Renal cortex interstitium (tissue), 11 donors: ENCODE measurements at regions not wholly inside any gene's neighbourhood (a gene's known extent, or its start where the extent isn't known, plus 50 kb on each side); places are given as distances from the start of the nearest gene placed in this dataset.

Experiments
- DNase-seq, 11 donors: peaks; one replicate each; pipeline ENCODE4 v3.0.0-alpha.2; 2013; ENCODE audit warnings: low read depth in 9 of 11, low spot score in 4 of 11; ENCODE audit errors: extremely low read depth in 1 of 11

GRCh38 chr7:1317646-1318045 is 85.0 kb downstream of the UNCX start:
- DNase-seq, result no peak

DNA sequence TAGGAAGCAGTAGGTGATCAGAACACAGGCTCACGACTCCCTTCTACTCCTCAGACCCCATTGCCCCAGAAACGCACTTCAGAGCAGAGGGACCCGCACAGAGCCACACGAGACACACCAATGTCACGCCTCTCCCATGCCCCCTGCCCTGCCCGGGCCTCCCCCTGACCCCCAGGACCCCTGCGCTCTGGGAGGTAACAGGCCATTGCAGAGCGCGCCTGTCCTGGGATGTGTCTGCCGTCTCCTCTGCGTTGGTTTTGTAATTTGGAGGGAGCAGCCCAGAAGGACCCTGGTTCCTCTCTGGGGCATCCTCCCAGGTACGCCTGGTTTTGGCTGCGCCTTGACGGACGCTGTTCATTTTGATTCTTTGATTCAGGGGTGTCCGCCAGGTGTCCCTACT is 85.4 kb downstream of the UNCX start:
- DNase-seq, result no peak

- no peak for DNase-seq
These were observed 86.0 kb downstream of the UNCX start for GRCh38 chr7:1318661-1319060.

DNA sequence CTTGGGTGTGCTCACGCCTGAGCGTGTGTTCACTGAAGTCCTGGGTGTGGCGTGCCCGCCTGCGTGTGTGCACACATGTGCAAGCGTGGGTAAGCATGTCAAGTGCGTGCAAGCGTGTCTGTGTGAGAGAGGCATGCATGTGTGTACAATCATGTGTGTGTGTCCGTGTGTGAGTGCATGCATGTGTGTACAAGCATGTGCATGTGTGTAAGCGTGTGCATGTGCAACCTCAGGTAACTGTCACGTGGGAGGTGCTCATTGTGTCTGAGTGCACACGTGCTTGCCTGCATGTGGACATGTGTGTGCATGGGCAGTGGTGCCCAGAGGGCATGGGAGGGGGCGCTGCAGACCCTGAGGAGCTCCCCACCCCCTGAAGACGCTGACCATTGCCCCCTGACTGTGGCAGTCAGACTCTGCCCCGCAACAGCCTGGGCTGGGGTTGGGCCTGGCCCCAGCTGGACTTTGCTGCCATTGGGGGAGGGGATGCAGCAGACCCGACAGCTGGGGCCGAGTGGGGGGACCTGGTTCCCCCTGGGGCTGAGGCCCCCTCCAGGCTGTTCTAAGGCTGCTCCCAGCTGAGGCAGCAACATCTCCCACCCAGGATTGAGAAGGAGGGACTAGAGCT is 88.1 kb downstream of the UNCX start:
- no peak for DNase-seq

DNA sequence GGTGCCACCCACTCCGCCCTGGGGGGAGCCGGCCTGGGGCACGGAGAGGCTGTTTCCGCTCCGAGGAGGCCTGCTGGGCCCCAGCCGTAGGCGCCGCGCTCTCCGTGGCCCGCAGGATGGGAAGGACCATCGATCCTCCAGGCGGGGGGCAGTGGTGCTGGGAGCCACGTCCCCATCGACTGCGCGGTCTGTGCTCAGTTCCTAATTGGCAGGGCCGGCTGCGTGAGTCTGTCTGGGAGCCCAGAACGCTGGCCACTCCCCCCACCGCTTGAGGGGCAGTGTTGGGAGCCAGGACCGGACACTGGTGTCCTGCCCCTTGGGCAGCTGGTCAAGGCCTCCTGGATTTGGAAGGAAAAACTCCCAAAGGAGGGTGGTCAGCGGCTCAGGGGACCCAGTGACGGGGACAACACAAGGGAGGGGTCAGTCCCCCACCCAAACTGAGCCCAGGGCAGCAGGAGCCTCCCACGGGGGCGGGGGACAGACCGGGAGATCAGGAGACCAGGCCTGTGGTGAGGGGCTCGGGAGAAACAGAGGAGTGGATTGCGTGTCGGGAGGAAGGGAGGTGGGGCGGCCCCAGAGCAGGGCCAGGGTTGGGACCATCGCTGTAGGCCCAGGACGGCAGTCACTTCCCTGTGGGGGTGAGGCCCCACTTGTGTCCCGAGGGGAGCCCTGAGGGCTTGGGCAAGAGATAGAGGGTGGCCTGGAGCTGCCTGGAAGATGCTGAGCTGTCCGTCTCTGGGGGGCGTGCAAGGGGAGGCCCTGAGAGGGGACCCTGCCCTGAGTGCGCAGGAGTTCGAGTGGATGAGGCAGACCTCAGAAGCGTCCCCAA is 89.0 kb downstream of the UNCX start:
- no peak for DNase-seq

DNA sequence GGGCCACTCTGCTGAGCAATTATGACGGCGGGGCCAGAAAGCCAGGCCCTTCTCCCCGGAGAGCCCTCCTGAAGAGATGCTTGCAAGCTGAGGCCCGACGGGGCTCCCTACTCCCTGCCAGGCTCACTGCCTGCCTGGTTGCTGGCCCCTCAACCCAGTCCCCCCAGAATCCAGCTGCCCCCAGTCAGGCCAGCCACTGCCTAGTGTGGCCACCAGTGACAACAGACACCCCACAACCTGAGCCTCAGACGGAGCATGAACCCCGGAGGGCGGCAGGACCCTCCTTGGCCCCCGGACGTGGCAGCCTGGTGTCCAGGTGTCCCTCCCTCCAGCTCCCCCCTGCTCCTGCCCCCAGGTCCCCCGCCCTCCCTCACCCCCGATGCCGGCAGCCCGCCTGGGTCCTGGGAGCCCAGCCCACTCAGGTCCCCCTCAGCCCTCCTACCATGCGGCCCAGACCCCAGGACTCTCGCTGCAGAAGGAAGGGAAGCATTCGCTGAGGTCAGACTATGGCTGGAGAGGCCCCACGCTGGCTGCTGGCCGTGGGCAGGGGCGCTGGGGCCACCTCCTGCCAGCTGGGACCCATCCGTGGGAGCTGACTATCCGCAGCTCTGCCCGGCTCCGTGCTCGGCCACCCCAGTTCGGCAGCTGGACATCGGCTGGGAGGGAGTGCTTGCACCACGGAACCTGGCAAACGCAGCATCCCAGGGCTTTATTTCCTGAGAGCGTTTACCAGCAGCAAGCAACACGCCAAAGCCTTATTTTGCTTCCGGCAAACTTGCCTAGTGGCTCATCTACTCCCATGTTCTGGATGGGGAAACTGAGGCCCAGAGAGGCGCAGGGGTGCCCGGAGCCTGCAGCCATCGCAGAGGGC is 89.8 kb downstream of the UNCX start:
- DNase-seq, result no peak

- peak in 3 of 11 donors; percentile 45 to 56 (median 46) for DNase-seq
These were observed 90.7 kb downstream of the UNCX start for GRCh38 chr7:1323178-1324027.

DNA sequence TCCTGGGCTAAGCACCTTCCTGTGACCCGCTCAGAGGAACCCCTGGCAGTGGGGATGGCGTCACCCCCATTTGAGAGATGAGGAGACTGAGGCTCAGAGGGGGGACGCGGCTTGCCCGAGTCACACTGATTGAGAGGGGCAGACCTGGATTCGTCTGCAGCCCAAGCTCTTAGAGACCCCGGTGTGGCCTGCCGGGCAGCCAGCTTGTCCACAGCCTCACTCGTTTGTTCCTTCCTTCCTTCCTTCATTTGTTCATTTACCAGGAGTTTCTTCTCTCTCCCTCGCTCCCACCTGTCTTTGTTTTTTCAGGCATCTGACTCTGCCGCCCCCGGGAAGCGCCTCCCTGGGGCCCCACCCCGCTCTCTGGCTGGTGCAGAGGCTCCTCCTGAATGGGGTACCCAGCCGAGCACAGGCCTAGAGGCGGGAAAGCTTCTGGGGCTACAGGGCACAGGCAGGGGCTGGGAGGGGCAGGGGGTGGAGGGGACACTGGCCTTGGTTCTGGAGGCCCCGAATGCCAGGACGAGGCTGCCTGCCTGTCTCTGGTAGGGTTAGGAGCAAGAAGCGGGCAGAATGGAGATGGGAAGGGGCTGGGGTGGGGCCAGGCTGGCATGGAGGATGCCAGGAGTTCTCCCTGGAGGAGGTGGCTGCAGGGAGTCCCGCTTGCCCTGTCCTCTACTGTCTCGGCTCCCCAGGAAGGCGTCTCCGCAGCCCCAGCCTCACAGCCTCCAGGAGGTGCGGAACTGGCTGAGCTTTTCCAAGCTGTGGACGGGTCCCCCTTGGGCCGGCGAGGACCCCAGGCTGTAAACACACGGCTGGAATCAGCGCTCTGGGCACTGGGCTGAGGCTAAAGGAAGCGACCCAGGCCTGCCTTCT is 91.6 kb downstream of the UNCX start:
- DNase-seq, result no peak

GRCh38 chr7:1325246-1325645 is 92.6 kb downstream of the UNCX start:
- no peak for DNase-seq

DNA sequence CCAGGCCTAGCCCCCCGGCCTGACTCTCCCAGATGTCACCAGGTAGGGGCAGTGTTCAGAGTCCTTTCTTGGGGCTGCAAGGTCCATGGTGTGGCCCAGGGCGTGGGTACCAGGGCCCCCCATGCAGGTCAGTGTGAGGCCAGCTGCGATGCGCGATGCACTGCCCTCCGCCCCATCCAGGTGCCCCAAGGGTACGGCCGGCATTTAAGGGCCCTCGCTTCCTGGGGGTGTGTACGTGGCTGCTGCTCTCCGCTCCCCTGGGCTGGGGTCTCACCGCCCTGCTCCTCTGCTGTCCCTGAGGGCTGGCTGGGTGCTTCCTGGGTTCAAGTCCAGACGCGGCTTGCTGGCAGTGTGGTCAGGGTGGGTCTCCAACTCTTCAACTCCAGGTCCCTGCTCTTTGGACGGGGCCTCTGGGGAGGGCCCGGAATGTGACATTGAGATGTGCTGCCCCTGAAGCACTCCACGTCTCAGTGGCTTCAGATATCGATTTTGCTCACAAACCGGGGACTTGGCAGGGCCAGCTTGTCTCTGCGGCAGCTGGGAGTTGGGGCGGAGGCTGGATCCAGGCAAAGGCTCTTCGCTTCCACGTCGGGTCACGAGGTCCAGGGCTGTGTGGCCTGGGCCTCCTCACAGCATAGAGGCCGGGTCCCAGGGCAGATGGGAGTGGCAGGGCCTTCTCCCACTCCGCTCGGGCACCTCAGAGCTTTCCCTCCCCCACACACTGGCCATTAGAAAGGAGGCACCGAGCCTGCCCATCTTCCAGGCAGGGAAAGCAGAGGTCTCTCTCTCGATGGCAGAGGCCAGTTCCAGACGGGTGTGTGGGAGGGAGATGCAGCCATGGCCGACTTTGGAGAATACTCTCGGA is 93.2 kb downstream of the UNCX start:
- no peak for DNase-seq

- DNase-seq, result no peak
These were observed 93.8 kb downstream of the UNCX start for GRCh38 chr7:1326511-1326785.

GRCh38 chr7:1329261-1329660 is 96.6 kb downstream of the UNCX start:
- no peak for DNase-seq

DNA sequence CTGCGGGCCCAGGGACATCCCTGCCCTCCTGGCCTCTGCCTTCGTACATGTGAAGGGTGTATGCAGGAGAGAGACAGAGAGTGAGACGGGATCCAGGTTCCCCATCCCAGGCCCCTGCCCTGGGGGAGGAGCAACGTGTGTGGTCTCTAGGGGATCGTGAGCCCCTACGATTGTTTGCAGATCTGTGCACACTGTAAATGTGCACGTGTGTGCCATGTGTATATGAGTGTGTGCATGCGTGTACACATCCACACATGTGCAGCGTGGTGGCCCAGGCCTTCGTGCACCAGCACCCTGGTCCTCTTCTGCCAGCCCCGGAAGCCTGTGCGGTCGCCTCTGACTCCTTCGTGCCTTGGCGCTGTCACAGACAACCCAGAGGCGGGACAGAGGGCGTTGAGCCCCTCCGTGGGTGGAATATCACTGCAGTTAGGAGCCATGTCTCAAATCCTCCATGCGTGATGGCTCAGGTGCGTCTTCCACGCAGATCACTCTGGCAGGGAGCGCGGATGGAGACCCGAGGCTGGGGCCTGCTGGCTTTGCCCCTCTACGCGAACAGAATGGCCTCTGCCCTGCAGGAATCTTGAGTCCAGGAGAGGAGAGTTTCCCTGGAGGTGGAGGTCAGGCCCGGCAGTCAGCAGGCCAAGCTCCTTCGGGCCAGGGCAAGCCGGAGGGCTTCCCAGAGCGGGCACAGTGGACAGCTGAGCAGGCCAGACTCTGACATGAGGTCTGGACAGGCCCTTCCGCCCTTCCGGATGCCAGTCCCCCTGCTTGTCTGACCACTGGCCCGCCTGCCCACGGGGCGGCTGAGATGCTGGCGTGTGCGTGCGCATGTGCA is 97.5 kb downstream of the UNCX start:
- DNase-seq, result no peak

- no peak for DNase-seq
These were observed 98.2 kb downstream of the UNCX start for GRCh38 chr7:1330801-1331425.

DNA sequence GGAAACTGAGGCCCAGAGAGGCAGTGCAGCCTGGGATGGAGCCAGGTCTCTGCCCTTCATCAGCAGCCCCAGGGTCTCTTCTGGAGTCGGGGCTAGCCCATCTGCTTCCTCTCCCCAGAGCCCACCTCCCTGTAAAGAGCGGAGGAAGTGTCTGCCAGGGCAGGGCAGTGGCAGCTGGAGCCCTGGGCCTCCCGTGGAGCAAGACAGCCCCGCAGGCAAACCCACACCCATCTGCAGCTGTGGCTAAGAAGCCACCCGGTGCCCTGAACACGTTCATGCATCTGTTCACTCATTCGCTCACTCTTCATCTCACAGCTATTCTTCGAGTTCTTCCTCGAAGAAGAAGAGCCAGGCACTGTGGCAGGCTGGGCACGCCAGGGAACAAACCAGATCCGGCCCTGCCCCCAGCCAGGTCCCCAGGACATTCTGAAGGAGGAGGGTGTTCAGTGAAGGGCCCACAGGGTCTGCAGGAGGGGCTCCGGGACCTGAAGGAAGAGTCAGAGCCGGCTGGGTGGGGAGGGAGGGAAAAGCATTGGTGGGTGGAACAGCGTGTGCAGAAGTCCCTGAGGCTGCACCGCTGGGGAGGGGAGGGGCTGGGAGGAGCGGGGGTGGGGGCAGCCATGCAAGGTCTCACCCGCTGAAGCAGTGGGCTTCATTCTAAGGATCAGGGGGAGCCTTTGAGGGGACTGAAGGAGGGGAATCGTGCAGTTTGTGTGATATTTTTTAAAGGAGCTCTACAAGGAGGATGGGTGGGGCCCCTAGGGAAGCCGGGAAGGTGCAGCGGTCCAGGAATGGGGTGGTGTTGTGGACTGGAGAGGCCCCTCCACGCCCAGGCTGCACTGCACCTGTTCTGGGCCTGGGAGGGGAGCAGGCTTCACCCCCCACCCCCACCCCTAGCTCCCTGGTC is 99.1 kb downstream of the UNCX start:
- DNase-seq, result no peak
